Heart left ventricle (tissue), 13 donors: ENCODE measurements at regions not wholly inside any gene's neighbourhood (a gene's known extent, or its start where the extent isn't known, plus 50 kb on each side); places are given as distances from the start of the nearest gene placed in this dataset.

Experiments
- CTCF ChIP-seq, 12 donors: fragments of 200-600 bp; sonication (generic) in 4 of 12; IDR thresholded peaks; one replicate each; pipeline versions ENCODE4 v1.5.0 to v1.8.0; 2018 to 2022; ENCODE audit warnings: antibody characterized with exemption in 12 of 12, mild to moderate bottlenecking in 5 of 12
- POLR2A ChIP-seq, 2 donors: fragments of 450-650 bp; IDR thresholded peaks; one replicate each; pipeline ENCODE4 v1.6.1; 2017; ENCODE audit warnings: antibody characterized with exemption in 2 of 2, mild to moderate bottlenecking in 2 of 2, moderate library complexity in 2 of 2
- donor health status: ischemic (EF 13 %, LVEDD 7.1; RV severe dilation, severe dysfunction).
- donor health status: DM: no; HTN: yes; CAD: no.
- donor health status: DM: no; HTN: no; CAD: no.
- donor health status: ischemic (EF 25% LVEDD 6.9; RV normal size, moderate dysfunction).
- donor health status: ischemic (EF 25% LVEDD 5.7; RV mildly dilated, moderate dysfunction).
- donor health status: ischemic (EF 35%, LVEDD 5.7; RV mildly dilated, moderate dysfunction).
- donor health status: nonischemic (EF 11% LVEDD 7.7; RV severe dilation, severe dysfunction).
- donor health status: DM: yes; HTN: yes; CAD: no.
- donor health status: PGD.
- donor health status: ischemic (EF 29% LVEDD 5.4; RV normal size, mild dysfunction).
- donor health status: nonischemic (EF 23%, LVEDD 6.1; RV moderate dilation, normal function).

GRCh38 chr2:181763423-181763822, 83.1 kb upstream of the NEUROD1 start:
- TF ChIP-seq CTCF (IDR thresholded peaks at IDR 0.05) (no peak), POLR2A (IDR thresholded peaks at IDR 0.05) (no peak)
